Esophagus muscularis mucosa (tissue), 4 donors: ENCODE measurements at regions not wholly inside any gene's neighbourhood (a gene's known extent, or its start where the extent isn't known, plus 50 kb on each side); places are given as distances from the start of the nearest gene placed in this dataset.
A peak's percentile ranks its signal among the peaks of the same experiment; 100 is the strongest.

Source experiments
- DNase-seq: peaks from one replicate; pipeline ENCODE4 v3.0.0-alpha.2; 2017; ENCODE audit errors: extremely low spot score
- H3K27ac ChIP-seq, 4 donors: fragments of 200-600 bp; sonication (generic); replicated peaks in 1 of 4; 1 replicate in 3 of 4; 2 replicates in 1 of 4; pipeline ENCODE4 v1.5.1; 2016 to 2019; ENCODE audit warnings: mild to moderate bottlenecking in 1 of 4
- H3K27me3 ChIP-seq, 4 donors: fragments of 200-600 bp; sonication (generic); one replicate each; pipeline versions ENCODE4 v1.5.1 to v1.6.0; 2016 to 2019
- H3K36me3 ChIP-seq, 4 donors: fragments of 200-600 bp; sonication (generic); one replicate each; pipeline ENCODE4 v1.5.1; 2016 to 2019
- H3K4me1 ChIP-seq, 4 donors: fragments of 200-600 bp; sonication (generic); one replicate each; pipeline ENCODE4 v1.5.1; 2016 to 2019
- H3K4me3 ChIP-seq, 4 donors: fragments of 200-600 bp; sonication (generic); 1 replicate in 2 of 4; 2 replicates in 2 of 4; pipeline ENCODE4 v1.5.1; 2016 to 2019; ENCODE audit warnings: mild to moderate bottlenecking in 4 of 4, moderate library complexity in 1 of 4
- H3K9me3 ChIP-seq, 4 donors: fragments of 200-600 bp; sonication (generic); 1 replicate in 3 of 4; 2 replicates in 1 of 4; pipeline ENCODE4 v1.5.1; 2016 to 2019
- CTCF ChIP-seq, 3 experiments: fragments of 200-600 bp in 2 of 3; fragments of 450-650 bp in 1 of 3; sonication (generic) in 2 of 3; IDR thresholded peaks; one replicate each; pipeline ENCODE4 v1.5.1; 2017 to 2019; ENCODE audit warnings: antibody characterized with exemption in 3 of 3, mild to moderate bottlenecking in 2 of 3, moderate library complexity in 1 of 3
- EP300 ChIP-seq: sonication (generic); formaldehyde crosslinking; IDR thresholded peaks from one replicate; pipeline ENCODE4 v1.6.1; 2017; ENCODE audit warnings: antibody characterized with exemption
- POLR2A ChIP-seq: fragments of 450-650 bp; IDR thresholded peaks from one replicate; pipeline ENCODE4 v1.6.1; 2017; ENCODE audit warnings: antibody characterized with exemption, moderate library complexity, mild to moderate bottlenecking, low read depth
- POLR2AphosphoS5 ChIP-seq, 2 donors: sonication (generic); formaldehyde crosslinking; IDR thresholded peaks; one replicate each; pipeline ENCODE4 v1.6.1; 2017; ENCODE audit warnings: antibody characterized with exemption in 2 of 2
- WGBS: methylation state at CpG from one replicate; pipeline ENCODE4 v1.1.5; 2018; 5-methylcytosine and 5-hydroxymethylcytosine counted together
- intact Hi-C: fragments of 100-400 bp; cut with DNase I; formaldehyde crosslinking; loops from one replicate; pipeline ENCODE4 v1.15.1; 2023

GRCh38 chrX:121579016-121579760 lies 531.8 kb downstream of the GLUD2 start:
- Histone ChIP-seq H3K4me3 (no peak overlapping the region), H3K27me3 (no peaks in the 10 kb centered on the region), H3K9me3 (no peaks in the 10 kb centered on the region), H3K27ac (no peak overlapping the region), H3K4me1 (no peaks in the 10 kb centered on the region), H3K36me3 (no peaks in the 10 kb centered on the region)
- intact Hi-C loops: no loop called here
- peak in 1 of 3 experiments; percentile 20 for TF ChIP-seq CTCF (IDR thresholded peaks at IDR 0.05)
- no peak for TF ChIP-seq POLR2A
- TF ChIP-seq EP300: no peak
- TF ChIP-seq POLR2AphosphoS5 (IDR thresholded peaks at IDR 0.05): no peak
- DNase-seq: no peak
- WGBS: 28% methylated on average over 3 of the region's 3 CpGs

DNA sequence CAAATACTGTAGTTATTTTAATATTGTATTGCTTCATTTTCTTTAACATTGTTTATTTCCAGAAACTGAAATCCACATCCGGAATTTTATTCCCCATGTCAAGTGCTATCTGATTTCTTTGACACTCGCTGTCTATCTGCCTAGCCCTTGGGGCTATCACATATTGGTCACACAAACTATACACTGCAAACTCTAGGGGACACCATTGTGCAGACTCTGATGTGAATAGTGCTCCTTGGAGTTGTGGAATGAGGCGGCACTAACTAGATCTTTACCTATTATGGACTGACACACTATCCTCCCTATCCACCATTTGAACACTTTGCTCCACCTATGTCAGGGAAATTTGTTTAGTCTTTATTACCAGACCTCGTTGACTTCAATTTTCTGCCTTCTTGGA lies 534.5 kb downstream of the GLUD2 start:
- Histone ChIP-seq H3K27me3 (no peaks in the 10 kb centered on the region), H3K4me1 (no peaks in the 10 kb centered on the region), H3K4me3 (no peak overlapping the region), H3K27ac (no peak overlapping the region), H3K9me3 (no peaks in the 10 kb centered on the region), H3K36me3 (no peaks in the 10 kb centered on the region)
- TF ChIP-seq CTCF (IDR thresholded peaks at IDR 0.05): no peak
- TF ChIP-seq POLR2A: no peak
- no peak for TF ChIP-seq EP300
- TF ChIP-seq POLR2AphosphoS5 (IDR thresholded peaks at IDR 0.05): no peak
- WGBS: 47% methylated on average over 4 of the region's 4 CpGs
- DNase-seq: no peak
- intact Hi-C loops: no loop called here

DNA sequence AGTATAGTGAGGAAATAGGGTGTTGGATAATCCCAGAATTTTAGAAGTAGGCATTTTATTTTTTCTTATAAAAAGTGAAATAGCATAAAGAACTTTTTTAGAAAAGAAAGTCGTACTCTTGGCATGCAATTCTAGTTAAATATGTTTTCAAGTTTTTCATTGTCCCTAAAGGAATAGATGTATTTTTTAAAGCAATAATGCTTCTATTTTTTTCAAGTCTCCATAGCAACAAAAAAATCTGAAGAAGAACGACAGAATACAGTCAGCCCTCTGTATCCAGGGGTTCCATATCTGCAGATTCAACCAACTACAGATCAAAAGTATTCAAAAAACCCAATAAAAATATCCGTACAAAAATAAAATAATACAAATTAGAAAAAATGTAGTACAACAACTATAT lies 538.2 kb downstream of the GLUD2 start:
- intact Hi-C loops: no loop called here
- H3K36me3 ChIP-seq: no peaks in the 10 kb centered on the region
- no peaks in the 10 kb centered on the region for H3K9me3 ChIP-seq
- TF ChIP-seq POLR2A (no peak), EP300 (no peak), CTCF (IDR thresholded peaks at IDR 0.05) (no peak), POLR2AphosphoS5 (IDR thresholded peaks at IDR 0.05) (no peak)
- no peak overlapping the region for H3K4me3 ChIP-seq
- no peaks in the 10 kb centered on the region for H3K27me3 ChIP-seq
- WGBS: 50% methylated on average over 3 of the region's 3 CpGs
- H3K27ac ChIP-seq: no peak overlapping the region
- DNase-seq: no peak
- H3K4me1 ChIP-seq: no peaks in the 10 kb centered on the region

- Histone ChIP-seq H3K4me1 (no peaks in the 10 kb centered on the region), H3K4me3 (no peak overlapping the region), H3K27me3 (no peaks in the 10 kb centered on the region), H3K27ac (no peak overlapping the region), H3K9me3 (no peaks in the 10 kb centered on the region), H3K36me3 (no peaks in the 10 kb centered on the region)
- 72% methylated on average over 3 of the region's 3 CpGs for WGBS
- intact Hi-C loops: no loop called here
- TF ChIP-seq POLR2AphosphoS5 (IDR thresholded peaks at IDR 0.05) (no peak), POLR2A (no peak), EP300 (no peak), CTCF (IDR thresholded peaks at IDR 0.05) (no peak)
- DNase-seq: no peak
These were observed 545.5 kb downstream of the GLUD2 start for GRCh38 chrX:121592884-121593283.

GRCh38 chrX:121598356-121598755 lies 550.9 kb downstream of the GLUD2 start:
- whole genome bisulfite sequencing: 54% methylated on average over 2 of the region's 2 CpGs
- no peaks in the 10 kb centered on the region for H3K36me3 ChIP-seq
- no peaks in the 10 kb centered on the region for H3K27me3 ChIP-seq
- TF ChIP-seq EP300: no peak
- no peak for TF ChIP-seq POLR2AphosphoS5 (IDR thresholded peaks at IDR 0.05)
- no peak for TF ChIP-seq POLR2A
- no peak for TF ChIP-seq CTCF (IDR thresholded peaks at IDR 0.05)
- intact Hi-C loops: no loop called here
- H3K4me3 ChIP-seq: no peak overlapping the region
- H3K4me1 ChIP-seq: no peaks in the 10 kb centered on the region
- H3K9me3 ChIP-seq: no peaks in the 10 kb centered on the region
- no peak overlapping the region for H3K27ac ChIP-seq
- no peak for DNase-seq
